GM12874 (cell line): ENCODE measurements at regions not wholly inside any gene's neighbourhood (a gene's known extent, or its start where the extent isn't known, plus 50 kb on each side); places are given as distances from the start of the nearest gene placed in this dataset.

Experiments
- TF ChIP-seq, protein P1 (sequence below): IDR thresholded peaks from 2 replicates; pipeline ENCODE4 v1.5.1; 2011; ENCODE audit warnings: low read depth, mild to moderate bottlenecking, control low read depth, low read length, moderate library complexity; ENCODE audit not compliant: insufficient read depth

- TF ChIP-seq, protein P1, sequence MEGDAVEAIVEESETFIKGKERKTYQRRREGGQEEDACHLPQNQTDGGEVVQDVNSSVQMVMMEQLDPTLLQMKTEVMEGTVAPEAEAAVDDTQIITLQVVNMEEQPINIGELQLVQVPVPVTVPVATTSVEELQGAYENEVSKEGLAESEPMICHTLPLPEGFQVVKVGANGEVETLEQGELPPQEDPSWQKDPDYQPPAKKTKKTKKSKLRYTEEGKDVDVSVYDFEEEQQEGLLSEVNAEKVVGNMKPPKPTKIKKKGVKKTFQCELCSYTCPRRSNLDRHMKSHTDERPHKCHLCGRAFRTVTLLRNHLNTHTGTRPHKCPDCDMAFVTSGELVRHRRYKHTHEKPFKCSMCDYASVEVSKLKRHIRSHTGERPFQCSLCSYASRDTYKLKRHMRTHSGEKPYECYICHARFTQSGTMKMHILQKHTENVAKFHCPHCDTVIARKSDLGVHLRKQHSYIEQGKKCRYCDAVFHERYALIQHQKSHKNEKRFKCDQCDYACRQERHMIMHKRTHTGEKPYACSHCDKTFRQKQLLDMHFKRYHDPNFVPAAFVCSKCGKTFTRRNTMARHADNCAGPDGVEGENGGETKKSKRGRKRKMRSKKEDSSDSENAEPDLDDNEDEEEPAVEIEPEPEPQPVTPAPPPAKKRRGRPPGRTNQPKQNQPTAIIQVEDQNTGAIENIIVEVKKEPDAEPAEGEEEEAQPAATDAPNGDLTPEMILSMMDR, result no peak
Measured at GRCh38 chr16:86351041-86351784, 159.1 kb upstream of the FOXF1 start.

GRCh38 chr16:86353148-86353547 lies 157.2 kb upstream of the FOXF1 start:
- TF ChIP-seq, protein P1, result no peak

GRCh38 chr16:86353948-86354347 lies 156.4 kb upstream of the FOXF1 start:
- TF ChIP-seq, protein P1, result no peak

GRCh38 chr16:86354641-86355513 lies 155.4 kb upstream of the FOXF1 start:
- TF ChIP-seq, protein P1, result no peak

DNA sequence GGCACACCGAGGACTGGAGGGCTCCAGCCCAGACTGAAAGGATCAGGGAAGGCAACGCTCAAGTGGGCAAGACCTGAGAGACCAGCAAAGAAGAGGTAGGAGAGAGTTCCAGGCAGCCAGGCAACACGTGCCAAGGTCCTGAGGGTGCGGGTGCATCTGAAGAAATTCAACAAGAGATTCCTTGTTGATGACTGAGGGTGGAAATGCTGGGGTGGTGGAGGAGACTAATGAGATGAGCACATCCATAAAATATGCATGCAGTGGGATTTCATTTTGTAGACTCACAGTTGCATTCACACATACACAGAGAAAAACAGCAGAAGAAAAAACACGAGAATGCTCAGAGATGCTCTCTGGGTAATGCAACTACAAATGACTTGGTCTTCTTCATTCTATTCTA lies 154.8 kb upstream of the FOXF1 start:
- TF ChIP-seq, protein P1, result no peak

DNA sequence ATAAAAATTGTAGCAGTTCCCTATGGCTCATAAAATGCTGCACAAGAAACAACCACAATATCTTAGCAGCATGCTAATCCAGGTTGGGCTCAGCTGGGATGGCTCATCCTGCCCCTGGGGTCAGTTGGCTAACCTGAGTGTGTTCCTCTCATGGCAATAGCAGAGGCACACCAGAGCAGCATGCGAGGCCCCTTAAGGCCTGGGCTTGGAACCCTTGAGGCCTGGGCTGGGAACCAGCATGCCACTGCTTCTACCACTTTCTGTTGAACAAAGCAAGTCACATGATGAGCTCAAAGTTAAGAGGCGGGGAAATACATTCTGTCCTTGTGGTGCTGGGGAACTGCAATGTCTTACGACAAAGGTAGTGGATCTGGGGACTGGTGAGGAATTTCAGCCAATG lies 154.4 kb upstream of the FOXF1 start:
- TF ChIP-seq, protein P1, result no peak

GRCh38 chr16:86356804-86357203 lies 153.5 kb upstream of the FOXF1 start:
- TF ChIP-seq, protein P1, result no peak
